ENCODE measurements at regions not wholly inside any gene's neighbourhood (a gene's known extent, or its start where the extent isn't known, plus 50 kb on each side); places are given as distances from the start of the nearest gene placed in this dataset.

DNA sequence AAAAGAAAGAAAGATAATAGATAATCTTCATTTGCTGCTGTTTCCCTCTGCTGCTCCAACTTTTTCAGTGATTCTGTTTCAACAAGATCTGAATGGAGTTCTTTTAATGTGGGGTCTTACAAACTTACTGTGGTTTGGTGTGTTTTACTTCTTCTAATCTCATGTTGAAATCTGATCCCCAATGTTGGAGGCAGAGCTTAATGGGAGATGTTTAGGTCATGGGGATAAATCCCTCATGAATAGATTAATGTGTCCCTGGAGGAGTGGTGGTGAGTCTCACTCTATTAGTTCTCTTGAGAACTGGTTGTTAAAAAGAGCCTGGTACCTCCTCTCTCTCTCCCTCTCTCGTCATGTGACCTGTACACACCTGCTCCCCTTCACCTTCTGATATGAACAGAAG lies 442.4 kb downstream of the EPHA4 start:
- TF ChIP-seq POLR2A (IDR thresholded peaks at IDR 0.05) (no peak), EP300 (IDR thresholded peaks at IDR 0.05) (no peak)
- TF ChIP-seq, protein P1, sequence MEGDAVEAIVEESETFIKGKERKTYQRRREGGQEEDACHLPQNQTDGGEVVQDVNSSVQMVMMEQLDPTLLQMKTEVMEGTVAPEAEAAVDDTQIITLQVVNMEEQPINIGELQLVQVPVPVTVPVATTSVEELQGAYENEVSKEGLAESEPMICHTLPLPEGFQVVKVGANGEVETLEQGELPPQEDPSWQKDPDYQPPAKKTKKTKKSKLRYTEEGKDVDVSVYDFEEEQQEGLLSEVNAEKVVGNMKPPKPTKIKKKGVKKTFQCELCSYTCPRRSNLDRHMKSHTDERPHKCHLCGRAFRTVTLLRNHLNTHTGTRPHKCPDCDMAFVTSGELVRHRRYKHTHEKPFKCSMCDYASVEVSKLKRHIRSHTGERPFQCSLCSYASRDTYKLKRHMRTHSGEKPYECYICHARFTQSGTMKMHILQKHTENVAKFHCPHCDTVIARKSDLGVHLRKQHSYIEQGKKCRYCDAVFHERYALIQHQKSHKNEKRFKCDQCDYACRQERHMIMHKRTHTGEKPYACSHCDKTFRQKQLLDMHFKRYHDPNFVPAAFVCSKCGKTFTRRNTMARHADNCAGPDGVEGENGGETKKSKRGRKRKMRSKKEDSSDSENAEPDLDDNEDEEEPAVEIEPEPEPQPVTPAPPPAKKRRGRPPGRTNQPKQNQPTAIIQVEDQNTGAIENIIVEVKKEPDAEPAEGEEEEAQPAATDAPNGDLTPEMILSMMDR (IDR thresholded peaks at IDR 0.05): no peak
